GM18858 (cell line): ENCODE measurements at regions not wholly inside any gene's neighbourhood (a gene's known extent, or its start where the extent isn't known, plus 50 kb on each side); places are given as distances from the start of the nearest gene placed in this dataset.
"Not testable (repeated sequence)": the region's sequence is repeated elsewhere in the genome, so short reads cannot be mapped to it uniquely, and the experiment has no call there.

ENCODE experiments used
- ATAC-seq: cut with Tn5 transposase; IDR thresholded peaks from one replicate; pipeline ENCODE4 v1.9.1; 2021; ENCODE audit not compliant: unreplicated experiment

DNA sequence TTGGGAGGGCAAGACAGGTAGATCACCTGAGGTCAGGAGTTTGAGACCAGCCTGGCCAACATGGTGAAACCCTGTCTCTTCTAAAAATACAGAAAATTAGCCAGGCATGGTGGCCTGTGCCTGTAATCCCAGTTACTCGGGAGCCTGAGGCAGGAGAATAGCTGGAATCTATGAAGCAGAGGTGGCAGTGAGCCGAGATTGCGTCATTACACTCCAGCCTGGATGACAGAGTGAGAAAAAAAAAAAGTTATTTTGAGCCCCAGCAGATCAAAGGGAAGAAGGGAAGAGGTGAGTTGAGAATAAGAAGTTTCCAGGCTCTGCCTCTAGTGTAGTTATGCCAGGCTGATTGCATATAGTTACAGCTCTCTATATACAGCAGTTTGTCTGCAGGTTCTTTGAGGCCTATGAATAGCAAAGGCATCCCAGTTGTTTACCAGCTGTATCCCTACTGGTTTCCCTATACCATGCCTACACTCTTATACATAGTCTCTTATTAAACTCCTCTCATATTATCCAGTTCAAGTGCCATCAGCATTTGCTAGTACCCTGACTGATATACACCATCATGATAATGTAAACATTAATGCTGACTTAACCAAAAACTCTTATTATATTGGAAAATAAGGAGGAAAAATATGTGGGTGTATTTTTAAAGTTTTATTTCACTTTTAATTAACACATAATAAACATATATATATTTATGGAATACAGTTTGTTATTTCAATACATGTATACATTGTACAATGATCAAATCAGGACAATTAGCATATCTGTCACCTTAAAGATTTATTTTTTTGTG, 823.6 kb upstream of the ADGRB3 start:
- ATAC-seq = no peak

- not testable (repeated sequence) for ATAC-seq
Observed at GRCh38 chr6:67804808-67805207, 830.3 kb upstream of the ADGRB3 start.

- ATAC-seq = peak; percentile 33
Observed at GRCh38 chr6:67802771-67803170, 832.3 kb upstream of the ADGRB3 start.

GRCh38 chr6:67792996-67793395, 842.1 kb upstream of the ADGRB3 start:
- ATAC-seq = no peak

DNA sequence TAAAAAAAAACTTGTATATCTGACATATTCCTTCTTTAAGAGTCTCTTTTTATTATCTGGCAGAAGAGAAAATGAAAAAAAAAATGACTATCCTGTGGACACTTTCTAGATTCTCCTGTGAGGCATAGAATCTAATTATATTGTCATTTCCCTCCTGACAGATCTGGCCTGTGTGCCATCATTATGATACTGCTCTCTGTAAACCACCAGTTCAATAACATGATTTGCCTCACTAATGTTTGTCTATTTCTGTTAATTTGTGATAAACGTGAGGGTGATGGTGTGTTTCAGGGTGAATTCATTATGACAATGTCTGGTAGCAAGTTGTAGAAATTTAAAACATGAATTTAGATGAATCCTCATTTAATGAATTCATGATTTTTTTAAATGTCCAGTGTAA, 844.5 kb upstream of the ADGRB3 start:
- no peak for ATAC-seq

DNA sequence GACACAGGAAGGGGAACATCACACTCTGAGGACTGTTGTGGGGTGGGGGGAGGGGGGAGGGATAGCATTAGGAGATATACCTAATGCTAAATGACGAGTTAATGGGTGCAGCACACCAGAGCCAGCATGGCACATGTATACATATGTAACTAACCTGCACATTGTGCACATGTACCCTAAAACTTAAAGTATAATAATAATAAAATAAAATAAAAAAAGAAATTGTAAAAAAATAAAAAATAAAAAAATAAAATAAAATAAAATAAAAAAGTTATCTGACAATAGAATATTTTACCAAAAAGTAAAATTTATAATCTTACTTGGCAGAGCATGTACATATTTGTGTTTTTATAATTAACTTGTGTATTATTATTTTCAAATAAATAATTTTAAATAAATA, 848.0 kb upstream of the ADGRB3 start:
- ATAC-seq = not testable (repeated sequence)

DNA sequence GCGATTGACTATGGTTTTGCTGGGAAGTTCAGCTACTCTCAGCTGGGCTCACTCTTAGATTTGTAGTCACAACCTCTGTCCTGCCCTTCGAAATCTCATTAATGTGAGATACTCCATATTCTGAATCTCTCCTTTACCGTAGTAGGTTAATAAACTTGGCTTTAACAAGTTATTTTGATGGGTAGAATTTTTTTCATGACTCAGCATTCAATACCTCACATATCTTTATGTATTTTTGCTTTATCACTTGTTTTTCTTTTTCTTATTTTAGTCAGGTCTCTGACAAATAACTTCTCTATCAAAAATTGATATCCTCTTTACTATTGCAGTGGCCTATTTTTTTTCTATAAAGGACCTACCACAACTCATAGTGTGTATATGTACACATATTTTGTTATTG, 855.2 kb upstream of the ADGRB3 start:
- no peak for ATAC-seq

- ATAC-seq = no peak
Observed at GRCh38 chr6:67775333-67775732, 859.7 kb upstream of the ADGRB3 start.

- ATAC-seq = peak; percentile 45
Observed at GRCh38 chr6:67768972-67769371, 866.1 kb upstream of the ADGRB3 start.

DNA sequence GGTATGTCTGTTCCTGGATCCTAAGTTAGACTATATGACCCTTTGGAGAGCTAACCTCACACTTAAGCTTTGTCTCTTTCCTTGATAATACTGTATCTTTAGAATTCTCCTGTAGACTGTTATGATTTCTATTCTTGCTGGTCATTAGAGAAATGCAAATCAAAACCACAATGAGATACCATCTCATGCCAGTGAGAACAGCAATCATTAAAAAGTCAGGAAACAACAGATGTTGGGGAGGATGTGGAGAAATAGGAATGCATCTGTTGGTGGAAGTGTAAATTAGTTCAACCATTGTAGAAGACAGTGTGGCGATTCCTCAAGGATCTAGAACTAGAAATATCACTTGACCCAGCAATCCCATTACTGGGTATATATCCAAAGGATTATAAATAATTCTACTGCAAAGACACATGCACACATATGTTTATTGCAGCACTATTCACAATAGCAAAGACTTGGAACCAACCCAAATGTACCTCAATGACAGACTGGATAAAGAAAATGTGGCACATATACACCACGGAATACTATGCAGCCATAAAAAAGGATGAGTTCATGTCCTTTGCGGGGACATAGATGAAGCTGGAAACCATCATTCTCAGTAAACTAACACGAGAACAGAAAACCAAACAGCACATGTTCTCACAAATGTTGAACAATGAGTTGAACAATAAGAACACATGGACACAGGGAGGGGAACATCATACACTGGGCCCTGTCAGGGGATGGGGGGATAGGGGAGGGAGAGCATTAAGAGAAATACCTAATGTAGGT, 867.8 kb upstream of the ADGRB3 start:
- not testable (repeated sequence) for ATAC-seq

DNA sequence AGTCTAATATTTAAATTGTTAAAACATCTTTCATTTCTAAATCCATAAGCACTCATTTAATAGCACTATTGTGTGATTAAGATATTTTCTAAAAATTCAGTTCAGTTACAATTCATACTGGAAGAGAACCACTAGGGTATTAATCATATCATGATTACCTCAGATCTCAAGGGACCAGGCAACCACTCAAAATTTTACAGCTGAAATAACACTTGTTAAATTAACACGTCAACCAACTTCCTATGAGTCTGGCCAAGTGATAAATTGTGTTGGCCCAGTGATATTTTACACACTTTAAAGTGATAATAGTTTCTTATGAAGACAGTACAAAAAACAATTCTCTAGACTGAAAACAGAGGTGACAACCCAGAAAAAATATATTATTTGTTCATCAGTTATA, 869.0 kb upstream of the ADGRB3 start:
- no peak for ATAC-seq

DNA sequence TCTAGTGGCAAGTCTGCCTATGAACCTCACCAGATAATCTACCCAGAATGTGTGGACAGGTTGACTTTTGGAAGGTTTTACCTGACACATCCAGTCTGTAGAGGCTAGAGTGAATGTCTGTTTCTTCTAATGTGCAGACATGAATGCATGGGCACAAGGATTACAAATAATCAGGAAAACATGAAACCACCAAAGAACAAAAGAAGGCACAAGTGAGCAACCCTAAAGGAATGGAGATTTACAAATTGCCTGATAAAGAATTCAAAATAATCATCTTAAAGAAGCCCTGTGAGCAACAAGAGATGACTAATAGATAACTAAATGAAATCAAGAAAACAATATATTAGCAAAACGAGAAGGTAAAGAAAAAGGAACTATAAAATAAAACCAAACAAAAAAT, 876.1 kb upstream of the ADGRB3 start:
- ATAC-seq = no peak

DNA sequence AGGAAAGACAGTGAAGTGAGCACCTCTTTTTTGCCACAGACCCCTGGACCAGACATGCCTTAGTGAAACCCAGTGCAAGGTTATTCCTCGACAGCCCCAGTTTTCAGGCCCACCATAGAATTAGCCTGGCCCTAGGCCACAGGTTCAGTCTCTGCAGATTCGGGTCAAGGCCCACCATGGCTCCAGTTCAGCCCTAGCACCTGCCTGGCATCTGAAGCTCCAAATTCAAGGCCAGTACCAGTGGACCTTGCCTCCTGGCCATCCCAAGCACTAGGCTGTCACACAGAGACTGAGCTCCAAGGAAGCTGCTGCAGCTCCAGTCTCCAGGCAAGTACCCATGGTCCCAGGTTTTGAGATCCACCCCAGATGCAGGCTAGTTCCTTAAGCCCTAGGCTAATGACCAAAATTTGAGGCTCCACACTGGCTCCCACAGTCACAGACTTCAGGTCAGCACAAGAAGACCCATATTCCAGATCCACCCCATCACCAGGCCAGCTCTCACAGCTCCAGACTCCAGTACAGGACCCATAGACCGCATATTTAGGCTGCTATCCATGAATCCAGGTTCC, 877.5 kb upstream of the ADGRB3 start:
- no peak for ATAC-seq

DNA sequence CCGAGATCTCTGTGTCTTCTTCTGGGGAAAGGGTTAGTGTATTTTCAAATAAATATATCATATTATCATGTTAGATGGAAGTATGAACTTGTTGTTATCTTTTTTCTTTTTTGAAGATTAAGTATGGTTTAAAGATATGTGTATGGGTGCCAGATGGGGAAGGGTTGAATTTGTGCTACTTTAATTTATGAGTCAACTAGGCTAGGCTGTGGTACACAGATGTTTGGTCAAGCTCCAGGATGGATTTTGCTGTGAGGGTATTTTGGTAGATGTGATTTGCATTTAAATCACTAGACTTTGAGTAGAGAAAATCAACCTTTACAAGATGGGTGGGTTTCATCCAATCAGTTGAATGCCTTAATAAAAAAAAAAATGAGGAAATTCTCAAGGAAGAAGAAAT, 886.6 kb upstream of the ADGRB3 start:
- no peak for ATAC-seq

GRCh38 chr6:67736816-67737215, 898.3 kb upstream of the ADGRB3 start:
- no peak for ATAC-seq

DNA sequence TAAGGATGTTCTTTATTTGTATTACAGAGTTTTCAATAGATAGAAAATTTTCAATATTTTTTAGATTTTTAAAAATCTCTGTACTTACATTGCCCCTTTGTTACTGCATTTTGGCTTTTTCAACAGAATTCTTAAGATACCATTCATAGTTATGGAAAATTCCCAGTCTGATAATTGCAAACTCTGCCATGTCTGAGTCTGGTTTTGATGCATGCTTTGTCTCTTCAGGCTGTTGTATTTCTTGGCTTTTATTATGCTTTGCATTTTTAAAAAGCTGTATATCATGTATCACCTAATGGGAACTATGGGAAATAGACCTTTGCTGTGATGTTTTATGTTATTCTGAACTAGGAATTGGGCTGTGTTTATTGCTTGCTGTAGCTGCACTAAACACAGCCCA, 898.9 kb upstream of the ADGRB3 start:
- no peak for ATAC-seq

DNA sequence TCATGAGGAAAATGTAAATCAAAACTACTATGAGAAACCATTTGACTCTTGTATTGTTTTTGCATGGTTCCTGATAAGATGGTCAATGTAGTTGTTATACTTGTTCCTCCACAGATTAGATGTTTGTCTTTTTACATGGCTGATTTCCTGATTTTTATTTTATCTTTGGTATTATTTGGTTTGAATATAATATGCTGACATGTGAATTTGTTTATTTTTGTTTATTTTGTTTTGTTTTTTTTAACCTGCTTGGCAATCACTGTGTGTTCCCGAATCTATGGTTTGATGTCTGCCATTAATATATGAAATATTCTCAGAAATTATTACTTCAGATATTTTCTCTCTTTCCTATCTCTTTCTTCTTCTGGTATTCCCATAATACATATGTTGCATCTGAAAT, 899.5 kb upstream of the ADGRB3 start:
- ATAC-seq = no peak

- ATAC-seq = no peak
Observed at GRCh38 chr6:67722861-67723261, 912.2 kb upstream of the ADGRB3 start.

GRCh38 chr6:67717281-67717680, 917.8 kb upstream of the ADGRB3 start:
- no peak for ATAC-seq

GRCh38 chr6:67706388-67706787, 928.7 kb upstream of the ADGRB3 start:
- no peak for ATAC-seq

DNA sequence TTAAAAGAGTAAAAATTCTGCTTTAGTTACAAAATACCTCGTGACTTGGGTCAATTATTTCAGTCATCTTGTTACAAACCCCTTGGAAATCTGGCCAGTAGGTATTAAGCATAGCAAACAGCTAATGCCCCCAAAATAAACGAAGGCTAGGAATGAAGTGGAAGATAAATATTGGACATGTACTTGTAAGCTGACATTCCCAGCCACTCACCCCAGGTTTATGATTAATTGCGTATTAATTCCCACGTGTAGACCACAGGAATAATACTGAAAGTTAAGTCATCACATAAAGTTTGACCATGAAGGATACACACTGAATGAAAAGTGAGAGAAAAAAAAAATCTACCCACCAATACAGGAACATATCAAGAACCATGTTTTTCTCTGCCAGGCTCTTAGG, 936.5 kb upstream of the ADGRB3 start:
- ATAC-seq = no peak

DNA sequence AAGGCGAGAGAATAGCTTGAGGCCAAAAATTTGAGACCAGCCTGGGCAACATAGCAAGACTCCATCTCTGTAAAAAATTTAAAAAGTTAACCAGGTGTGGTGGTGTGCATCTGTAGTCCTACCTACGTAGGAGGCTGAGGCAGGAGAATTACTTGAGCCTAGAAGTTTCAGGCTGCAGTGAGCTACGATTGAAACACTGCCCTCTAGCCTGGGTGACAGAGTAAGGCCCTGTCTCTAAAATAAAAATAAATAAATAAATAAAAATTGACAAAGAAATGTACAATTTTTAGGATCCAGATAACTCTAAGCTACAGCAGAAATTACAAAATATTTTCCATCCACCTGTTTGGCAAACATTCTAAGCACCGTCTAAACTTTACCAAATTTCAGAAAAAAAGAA, 941.0 kb upstream of the ADGRB3 start:
- ATAC-seq = no peak
